K562 (cell line): ENCODE measurements at regions not wholly inside any gene's neighbourhood (a gene's known extent, or its start where the extent isn't known, plus 50 kb on each side); places are given as distances from the start of the nearest gene placed in this dataset.

Experiments used
- ATAC-seq: fragments of 200-7000 bp; cut with Tn5 transposase; 3 replicates; pipeline ENCODE4 v1.9.1; 2020; ENCODE audit warnings: moderate library complexity
- BruUV-seq: library from RNA; stranded (reverse); fragments of 400-500 nt; replicated peaks from 2 replicates; lab custom pipeline; 2021; lab: Mats Ljungman, UMichigan
- CTCF ChIA-PET: fragments of 300-600 bp; formaldehyde crosslinking; extraction: SDS; loops from one replicate; lab custom pipeline; 2021; ENCODE audit warnings: low intra/inter-chr PET ratio; lab: Yijun Ruan, JAX
- POLR2A ChIA-PET: fragments of 300-600, 350-650 bp; sonication (Branson Sonifier 250); formaldehyde crosslinking; extraction: SDS; loops from one replicate; lab custom pipeline; 2021; ENCODE audit warnings: antibody characterized with exemption, inconsistent platforms; lab: Yijun Ruan, JAX
- DNase-seq, 4 experiments: peaks; one replicate each; pipeline versions ENCODE4 v3.0.0 to v3.0.0-alpha.2; 2011 to 2018; ENCODE audit warnings: low spot score in 3 of 4, mixed read lengths in 3 of 4; ENCODE audit errors: extremely low read depth in 1 of 4
- FAIRE-seq: peaks from 2 replicates; lab custom pipeline; 2011; peaks lifted over from hg19 to GRCh38; lab: Jason Lieb, UNC
- H2AFZ ChIP-seq: 2 replicates; pipeline ENCODE4 v1.6.0; 2011; ENCODE audit warnings: low read depth, low read length, control low read depth, inconsistent platforms
- H3K27ac ChIP-seq: fragments of 200-600 bp; 3 replicates; pipeline ENCODE4 v1.8.0; 2011; ENCODE audit warnings: low read depth, mild to moderate bottlenecking, control low read depth, inconsistent platforms, low read length, moderate library complexity, mixed read lengths; ENCODE audit errors: extremely low read depth
- H3K27me3 ChIP-seq, 2 experiments: fragments of 300-600 bp in 1 of 2; 2 replicates in 1 of 2; 3 replicates in 1 of 2; pipeline versions ENCODE4 v1.6.0 to v1.8.0; 2011; ENCODE audit warnings: inconsistent platforms in 2 of 2, low read length in 2 of 2, mild to moderate bottlenecking in 1 of 2, mixed read lengths in 1 of 2, moderate library complexity in 1 of 2; ENCODE audit not compliant: control insufficient read depth in 2 of 2, insufficient read depth in 2 of 2
- H3K36me3 ChIP-seq: fragments of 300-600 bp; 3 replicates; pipeline ENCODE4 v1.8.0; 2011; ENCODE audit warnings: mild to moderate bottlenecking, low read length, inconsistent platforms; ENCODE audit not compliant: control insufficient read depth, insufficient read depth
- H3K4me1 ChIP-seq, 2 experiments: fragments of 200-600 bp in 1 of 2; replicated peaks in 1 of 2; 2 replicates in 1 of 2; 3 replicates in 1 of 2; pipeline versions ENCODE4 v1.5.1 to v1.8.0; 2011; ENCODE audit warnings: inconsistent platforms in 2 of 2, low read length in 2 of 2, mild to moderate bottlenecking in 1 of 2, mixed read lengths in 1 of 2, moderate library complexity in 1 of 2; ENCODE audit not compliant: control insufficient read depth in 2 of 2, insufficient read depth in 2 of 2
- H3K4me2 ChIP-seq: 2 replicates; pipeline ENCODE4 v1.6.1; 2011; ENCODE audit warnings: low read length, control low read depth, inconsistent platforms, mixed read lengths; ENCODE audit not compliant: insufficient read depth
- H3K4me3 ChIP-seq: fragments of 200-600 bp; sonication (generic), shearing (Covaris generic); 2 replicates; pipeline ENCODE4 v1.5.1; 2016; ENCODE audit warnings: control low read depth, inconsistent platforms
- H3K79me2 ChIP-seq: fragments of 200-600 bp; 3 replicates; pipeline ENCODE4 v1.8.0; 2011; ENCODE audit warnings: low read length, inconsistent platforms; ENCODE audit not compliant: control insufficient read depth, insufficient read depth
- H3K9ac ChIP-seq, 2 experiments: 2 replicates each; pipeline versions ENCODE4 v1.6.0 to v1.6.1; 2011; ENCODE audit warnings: low read depth in 2 of 2, low read length in 2 of 2, control low read depth in 1 of 2, inconsistent platforms in 1 of 2, mild to moderate bottlenecking in 1 of 2, mixed read lengths in 1 of 2; ENCODE audit not compliant: insufficient read depth in 1 of 2
- H3K9me1 ChIP-seq: one replicate; pipeline ENCODE4 v1.6.0; 2011; ENCODE audit warnings: inconsistent platforms, mild to moderate bottlenecking, low read length, moderate library complexity; ENCODE audit not compliant: control insufficient read depth, insufficient read depth
- H3K9me3 ChIP-seq: replicated peaks from 2 replicates; pipeline ENCODE4 v1.5.1; 2011; ENCODE audit warnings: low read depth, low read length, inconsistent platforms; ENCODE audit not compliant: control insufficient read depth, insufficient read depth
- H4K20me1 ChIP-seq: replicated peaks from 2 replicates; pipeline ENCODE4 v1.6.1; 2011; ENCODE audit warnings: low read length, inconsistent platforms, mixed read lengths; ENCODE audit not compliant: control insufficient read depth, insufficient read depth
- BRD9 ChIP-seq: fragments of 450-650 bp; IDR thresholded peaks from 2 replicates; pipeline ENCODE4 v1.6.1; 2018; ENCODE audit warnings: low read depth; ENCODE audit not compliant: partially characterized antibody
- CHD2 ChIP-seq: IDR thresholded peaks from 2 replicates; pipeline ENCODE4 v1.6.1; 2011; ENCODE audit warnings: low read depth, low read length
- FOXK2 ChIP-seq, 2 experiments: fragments of 450-650 bp; IDR thresholded peaks in 1 of 2; conservative IDR thresholded peaks in 1 of 2; 2 replicates each; pipeline ENCODE4 v1.6.1; 2016; ENCODE audit warnings: low read depth in 2 of 2, mild to moderate bottlenecking in 1 of 2
- GTF2A2 ChIP-seq: IDR thresholded peaks from 2 replicates; pipeline ENCODE4 v1.6.1; 2016; ENCODE audit warnings: mild to moderate bottlenecking, missing genetic modification characterization, missing compliant biosample characterization
- NKRF ChIP-seq: fragments of 450-650 bp; IDR thresholded peaks from 2 replicates; pipeline ENCODE4 v1.6.1; 2016; ENCODE audit warnings: borderline replicate concordance
- NR4A1 ChIP-seq, 2 experiments: fragments of 250-450 bp in 1 of 2; fragments of 450-650 bp in 1 of 2; sonication (Bioruptor Pico) in 1 of 2; IDR thresholded peaks; 2 replicates each; pipeline versions ENCODE4 v1.4.0 to v1.6.1; 2016 to 2020; ENCODE audit warnings: mild to moderate bottlenecking in 2 of 2, missing compliant biosample characterization in 1 of 2, missing genetic modification characterization in 1 of 2, moderate library complexity in 1 of 2
- PTBP1 ChIP-seq: fragments of 200-400 bp; formaldehyde crosslinking; IDR thresholded peaks from 2 replicates; pipeline ENCODE4 v1.6.1; 2017; ENCODE audit warnings: low read depth, low read length
- ZFPM2 ChIP-seq: fragments of 250-450 bp; sonication (Bioruptor Pico); IDR thresholded peaks from 2 replicates; pipeline ENCODE4 v1.5.1; 2022; ENCODE audit warnings: mild to moderate bottlenecking
- ZNF695 ChIP-seq: fragments of 450-650 bp; formaldehyde crosslinking; IDR thresholded peaks from 2 replicates; pipeline ENCODE4 v1.4.0; 2020; ENCODE audit warnings: mild to moderate bottlenecking, moderate library complexity
- WGBS: fragments of 100-300 bp; shearing (Covaris generic); methylation state at CpG from one replicate; pipeline ENCODE4 v1.1.6; 2016; ENCODE audit warnings: low coverage, mixed read lengths; ENCODE audit not compliant: insufficient coverage; ENCODE audit errors: missing lambda C conversion rate; 5-methylcytosine and 5-hydroxymethylcytosine counted together
- in situ Hi-C: fragments of 300-500 bp; cut with MboI; formaldehyde crosslinking; loops from 4 replicates; pipeline ENCODE4 v1.15.0; 2018; ENCODE audit warnings: inconsistent platforms, mixed read lengths
- intact Hi-C: fragments of 100-400 bp; cut with micrococcal nuclease; formaldehyde crosslinking; loops from 2 replicates; pipeline ENCODE4 v1.14.2; 2022

DNA sequence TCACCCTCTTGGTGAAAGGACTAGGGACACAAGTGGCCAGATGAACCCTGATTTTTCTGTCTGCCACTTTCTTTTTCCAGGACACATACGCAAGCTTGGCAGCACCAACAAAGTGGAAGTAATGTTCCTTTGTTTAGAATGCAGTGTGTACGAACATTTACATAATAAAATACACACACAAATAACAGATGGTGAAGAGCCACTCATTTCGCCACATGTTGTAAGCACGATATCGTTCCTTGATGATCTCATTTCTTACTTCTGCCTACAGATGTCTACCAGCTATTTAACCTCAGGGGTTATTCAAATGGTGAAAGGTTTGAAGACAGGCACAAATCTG is 670.2 kb upstream of the CXADR start (continued):
- TF ChIP-seq FOXK2 (conservative IDR thresholded peaks at IDR 0.05 in 1 of 2, IDR thresholded peaks at IDR 0.05 in 1 of 2; ENCODE audit: low read depth in 2 of 2): no peak
- TF ChIP-seq ZFPM2: no peak
- no peak for TF ChIP-seq CHD2
- TF ChIP-seq GTF2A2 (tag): no peak
- TF ChIP-seq, all 486 proteins: peak for 0

DNA sequence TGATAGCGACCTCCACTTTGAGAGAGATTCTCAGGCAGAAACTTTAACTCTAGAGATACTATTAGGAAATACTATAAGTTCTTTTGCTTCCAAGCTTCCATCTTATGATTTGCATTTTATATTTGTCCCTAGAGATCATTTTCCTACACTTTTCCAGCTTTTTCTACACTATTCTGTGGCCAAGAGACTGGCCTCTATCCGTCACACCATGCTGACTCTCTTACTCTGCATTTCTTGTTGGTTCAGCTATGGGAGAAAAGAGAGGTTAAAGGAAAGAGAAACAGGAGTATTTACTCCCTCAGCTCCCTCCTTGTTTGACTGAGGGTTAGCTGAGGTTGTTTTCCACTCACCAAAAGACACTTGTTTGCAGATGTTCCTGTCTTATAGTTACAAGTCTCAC is 665.6 kb upstream of the CXADR start:
- in situ Hi-C loops: no loop called here
- WGBS: 0% methylated on average over 2 of the region's 2 CpGs
- DNase-seq: no peak
- BruUV-seq: no TSS peak
- Histone ChIP-seq H3K27me3 (no peaks in the 10 kb centered on the region), H3K27ac (no peak overlapping the region), H4K20me1 (no peaks in the 10 kb centered on the region), H3K4me1 (no peaks in the 10 kb centered on the region), H2AFZ (no peak overlapping the region), H3K36me3 (no peaks in the 10 kb centered on the region), H3K9me3 (no peaks in the 10 kb centered on the region)
- no peak for ATAC-seq
- intact Hi-C loops: no loop called here
- CTCF ChIA-PET: no interaction called here
- POLR2A ChIA-PET: no interaction called here
- no peak for TF ChIP-seq BRD9
- no peak for TF ChIP-seq NKRF
- no peak for TF ChIP-seq NR4A1 (CRISPR knock-in tag; IDR thresholded peaks at IDR 0.05)
- no peak for TF ChIP-seq NR4A1 (tag; IDR thresholded peaks at IDR 0.05)
- no peak for TF ChIP-seq PTBP1
- no peak for TF ChIP-seq ZNF695 (CRISPR knock-in tag)
- TF ChIP-seq, all 486 proteins: peak for 0
- H3K4me3 ChIP-seq: no peak overlapping the region
- H3K9ac ChIP-seq: no peak overlapping the region
- H3K4me2 ChIP-seq: no peak overlapping the region
- H3K9me1 ChIP-seq: no peaks in the 10 kb centered on the region
- no peak for FAIRE-seq
- H3K79me2 ChIP-seq: no peaks in the 10 kb centered on the region
